ENCODE measurements at regions not wholly inside any gene's neighbourhood (a gene's known extent, or its start where the extent isn't known, plus 50 kb on each side); places are given as distances from the start of the nearest gene placed in this dataset.

GRCh38 chr5:87909382-87909781 lies 359.3 kb downstream of the TMEM161B start:
- no peaks in the 10 kb centered on the region for H3K36me3 Mint-ChIP-seq

DNA sequence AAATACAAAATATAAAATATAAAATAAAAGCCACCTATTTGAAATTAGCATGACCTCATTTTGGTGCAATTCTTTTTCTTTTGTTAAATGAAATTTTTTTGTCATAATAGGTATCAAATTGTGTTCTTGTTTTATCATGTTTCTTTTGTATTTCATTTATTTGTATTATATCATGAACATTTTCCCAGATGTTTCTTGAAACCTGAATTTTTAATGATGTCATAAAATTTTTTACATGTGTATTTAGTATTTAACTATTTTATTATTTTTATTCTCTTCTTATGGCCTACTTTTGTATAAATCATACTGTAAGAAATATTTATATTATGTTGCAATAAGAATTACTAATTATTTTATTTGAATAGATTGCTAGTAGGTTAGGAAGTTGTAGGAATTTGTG lies 361.7 kb downstream of the TMEM161B start:
- Mint-ChIP-seq H3K27ac (no peak overlapping the region), H3K36me3 (no peaks in the 10 kb centered on the region), H3K4me1 (no peaks in the 10 kb centered on the region), H3K4me3 (no peak overlapping the region), H3K27me3 (no peaks in the 10 kb centered on the region), H3K9me3 (peaks cover 0 to 5% (median 0%) of the 10 kb centered on the region in 7 donors)
- DNase-seq (no peak), ATAC-seq (ENCODE audit: low read depth in 2 of 2) (no peak)

More at GRCh38 chr5:87909382-87909781, 359.3 kb downstream of the TMEM161B start:
- Mint-ChIP-seq H3K9me3 (peaks cover 0 to 20% (median 2%) of the 10 kb centered on the region in 7 donors), H3K27ac (no peak overlapping the region), H3K4me3 (no peak overlapping the region), H3K4me1 (no peaks in the 10 kb centered on the region), H3K27me3 (no peaks in the 10 kb centered on the region)
- no peak for ATAC-seq (ENCODE audit: low read depth in 2 of 2)
- DNase-seq = no peak

DNA sequence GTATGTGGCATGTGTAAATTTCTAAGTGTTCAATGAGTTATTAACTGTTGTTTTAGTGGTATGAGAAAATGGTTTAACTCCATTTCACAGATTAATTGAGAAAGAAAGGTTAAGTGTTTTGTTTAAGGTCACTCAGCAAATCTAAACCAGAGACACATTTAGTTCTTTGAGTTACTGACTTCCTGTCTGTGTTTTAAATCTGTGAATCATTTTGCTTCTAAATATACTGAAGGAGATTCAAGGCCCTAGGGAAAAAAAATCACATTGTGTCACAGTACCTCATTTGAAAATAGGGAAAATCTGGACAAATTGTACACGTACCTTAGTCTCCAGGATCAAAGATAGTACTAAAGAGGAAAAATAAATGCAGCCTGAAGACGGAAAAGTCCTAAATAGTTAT lies 368.2 kb downstream of the TMEM161B start:
- Mint-ChIP-seq H3K36me3 (no peaks in the 10 kb centered on the region), H3K4me1 (no peaks in the 10 kb centered on the region), H3K27me3 (no peaks in the 10 kb centered on the region), H3K9me3 (peaks cover 0 to 5% (median 0%) of the 10 kb centered on the region in 7 donors), H3K27ac (no peak overlapping the region), H3K4me3 (no peak overlapping the region)
- ATAC-seq (ENCODE audit: low read depth in 2 of 2) (no peak), DNase-seq (no peak)

DNA sequence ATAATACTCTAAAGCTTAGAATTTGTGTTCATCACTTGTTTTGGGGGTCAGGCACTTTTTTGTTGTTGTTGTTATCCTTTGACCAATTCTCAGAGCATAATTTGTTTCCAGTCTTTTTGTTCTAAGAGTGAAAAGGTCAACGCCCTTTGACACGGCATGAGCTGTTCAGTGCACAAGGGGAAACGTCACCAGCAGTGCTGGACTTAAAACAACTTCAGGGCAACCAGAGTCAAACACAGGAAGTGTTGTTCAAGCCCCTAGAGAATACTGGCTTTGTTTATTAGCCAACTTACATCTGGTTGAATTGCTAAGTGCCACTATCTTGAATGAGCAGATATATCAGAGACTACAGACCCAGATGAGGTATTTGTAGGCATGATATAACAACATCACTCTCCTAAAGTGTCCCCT lies 368.9 kb downstream of the TMEM161B start:
- Mint-ChIP-seq H3K36me3 (no peaks in the 10 kb centered on the region), H3K4me3 (no peak overlapping the region), H3K4me1 (no peaks in the 10 kb centered on the region), H3K27ac (no peak overlapping the region), H3K9me3 (peaks cover 0 to 2% (median 0%) of the 10 kb centered on the region in 7 donors), H3K27me3 (no peaks in the 10 kb centered on the region)
- no peak for DNase-seq
- no peak for ATAC-seq (ENCODE audit: low read depth in 2 of 2)

- no peak overlapping the region for H3K4me3 Mint-ChIP-seq
- H3K4me1 Mint-ChIP-seq = no peaks in the 10 kb centered on the region
- no peaks in the 10 kb centered on the region for H3K27me3 Mint-ChIP-seq
- H3K36me3 Mint-ChIP-seq = no peaks in the 10 kb centered on the region
- no peak overlapping the region for H3K27ac Mint-ChIP-seq
- DNase-seq (no peak), ATAC-seq (ENCODE audit: low read depth in 2 of 2) (no peak)
- H3K9me3 Mint-ChIP-seq = peaks cover 0 to 2% (median 0%) of the 10 kb centered on the region in 7 donors
These were observed 369.4 kb downstream of the TMEM161B start for GRCh38 chr5:87899208-87899661.

GRCh38 chr5:87898574-87898973 lies 370.1 kb downstream of the TMEM161B start:
- DNase-seq (no peak), ATAC-seq (ENCODE audit: low read depth in 2 of 2) (no peak)
- peaks cover 0 to 4% (median 0%) of the 10 kb centered on the region in 7 donors for H3K9me3 Mint-ChIP-seq
- no peak overlapping the region for H3K4me3 Mint-ChIP-seq
- H3K4me1 Mint-ChIP-seq = no peaks in the 10 kb centered on the region
- H3K27me3 Mint-ChIP-seq = no peaks in the 10 kb centered on the region
- H3K36me3 Mint-ChIP-seq = no peaks in the 10 kb centered on the region
- H3K27ac Mint-ChIP-seq = peak overlapping the region in 2 of 6 donors; percentile 68 to 79

DNA sequence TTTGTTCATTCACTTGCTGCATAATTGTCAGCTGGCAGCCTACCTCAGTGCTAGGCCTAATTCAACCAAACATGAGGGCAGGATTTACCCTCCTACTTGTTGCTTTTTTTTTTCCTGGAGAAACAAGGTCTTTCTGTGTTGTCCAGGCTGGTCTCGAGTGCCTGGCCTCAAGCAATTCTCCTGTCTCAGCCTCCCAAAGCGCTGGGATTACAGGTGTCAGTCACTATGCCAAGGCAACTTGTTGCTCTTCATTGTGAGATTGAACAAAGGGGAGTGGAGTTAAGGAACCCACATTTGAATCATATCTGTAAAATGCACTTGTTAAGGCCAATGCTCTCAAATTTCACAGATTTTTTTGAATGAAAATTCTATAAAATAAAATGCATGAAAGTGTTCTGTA lies 380.5 kb downstream of the TMEM161B start:
- DNase-seq (no peak), ATAC-seq (ENCODE audit: low read depth in 2 of 2) (no peak)
- H3K27me3 Mint-ChIP-seq = no peaks in the 10 kb centered on the region
- no peak overlapping the region for H3K4me3 Mint-ChIP-seq
- H3K4me1 Mint-ChIP-seq = no peaks in the 10 kb centered on the region
- H3K9me3 Mint-ChIP-seq = peaks cover 0 to 5% (median 2%) of the 10 kb centered on the region in 7 donors
- no peak overlapping the region for H3K27ac Mint-ChIP-seq
- no peaks in the 10 kb centered on the region for H3K36me3 Mint-ChIP-seq

GRCh38 chr5:87887247-87887646 lies 381.4 kb downstream of the TMEM161B start:
- H3K4me3 Mint-ChIP-seq = no peak overlapping the region
- DNase-seq (no peak), ATAC-seq (ENCODE audit: low read depth in 2 of 2) (no peak)
- H3K4me1 Mint-ChIP-seq = no peaks in the 10 kb centered on the region
- H3K27ac Mint-ChIP-seq = no peak overlapping the region
- peaks cover 0 to 7% (median 3%) of the 10 kb centered on the region in 7 donors for H3K9me3 Mint-ChIP-seq
- H3K36me3 Mint-ChIP-seq = no peaks in the 10 kb centered on the region
- no peaks in the 10 kb centered on the region for H3K27me3 Mint-ChIP-seq

DNA sequence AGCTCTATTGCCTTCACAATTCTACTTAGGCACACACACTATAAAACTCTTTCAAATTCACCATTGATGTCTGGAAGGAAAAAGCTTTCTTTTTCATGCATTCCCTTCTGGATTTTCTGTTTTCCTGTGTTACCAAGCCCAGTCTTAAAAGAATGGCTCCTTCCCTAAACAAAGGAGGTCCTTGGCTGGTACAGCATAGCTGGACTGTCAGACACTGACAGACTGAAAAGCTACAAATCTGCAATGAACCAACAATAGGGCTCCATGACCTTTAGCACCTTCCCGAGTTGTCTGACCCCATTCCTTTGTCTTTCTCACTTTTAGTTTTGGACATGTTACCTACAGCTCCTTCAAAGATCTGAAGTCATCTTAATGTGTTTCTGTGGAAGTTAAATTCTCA lies 382.5 kb downstream of the TMEM161B start:
- Mint-ChIP-seq H3K9me3 (peaks cover 4 to 10% (median 8%) of the 10 kb centered on the region in 7 donors), H3K27me3 (no peaks in the 10 kb centered on the region), H3K27ac (no peak overlapping the region), H3K4me3 (no peak overlapping the region), H3K36me3 (no peaks in the 10 kb centered on the region), H3K4me1 (no peaks in the 10 kb centered on the region)
- DNase-seq (no peak), ATAC-seq (ENCODE audit: low read depth in 2 of 2) (no peak)

DNA sequence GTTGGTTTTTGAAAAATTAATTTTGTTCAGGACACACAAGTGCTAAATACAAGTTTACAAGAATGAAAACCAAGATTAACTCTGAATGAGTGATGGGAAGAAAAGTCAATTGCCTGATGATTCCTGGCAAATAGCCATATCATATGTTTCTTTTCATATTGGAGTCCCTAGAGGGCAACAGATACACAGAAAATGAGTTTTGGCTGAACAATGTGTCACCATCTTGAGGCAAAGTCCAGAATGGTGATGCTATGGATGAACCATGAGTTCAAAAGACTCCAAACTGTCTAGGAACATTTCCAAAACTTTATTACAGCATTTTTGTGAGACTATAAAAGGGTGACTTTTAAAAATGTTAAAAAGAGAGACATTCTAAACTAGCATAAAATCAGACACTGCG lies 382.9 kb downstream of the TMEM161B start:
- Mint-ChIP-seq H3K27me3 (no peaks in the 10 kb centered on the region), H3K27ac (no peak overlapping the region), H3K36me3 (no peaks in the 10 kb centered on the region), H3K4me3 (no peak overlapping the region), H3K9me3 (peaks cover 4 to 12% (median 9%) of the 10 kb centered on the region in 7 donors), H3K4me1 (no peaks in the 10 kb centered on the region)
- no peak for DNase-seq
- ATAC-seq (ENCODE audit: low read depth in 2 of 2) = no peak

DNA sequence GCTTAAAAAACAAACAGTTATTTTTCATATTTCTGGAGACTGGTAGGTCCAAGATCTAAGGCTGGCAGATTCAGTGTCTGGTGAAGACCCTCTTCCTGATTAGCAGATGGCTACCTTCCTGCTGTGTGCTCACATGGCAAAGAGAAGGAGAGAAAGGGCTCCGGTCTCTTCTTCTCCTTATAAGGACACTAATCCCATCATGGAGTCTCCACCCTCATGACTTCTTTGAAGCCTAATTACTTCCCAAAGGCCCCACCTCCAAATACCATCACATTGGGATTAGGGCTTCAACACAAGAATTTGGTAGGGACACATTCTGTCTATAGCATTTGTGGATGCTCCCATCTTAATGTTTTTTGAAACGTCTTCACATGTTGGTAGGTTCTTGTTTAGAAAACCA lies 391.1 kb downstream of the TMEM161B start:
- Mint-ChIP-seq H3K36me3 (no peaks in the 10 kb centered on the region), H3K4me1 (no peaks in the 10 kb centered on the region), H3K4me3 (no peak overlapping the region), H3K9me3 (peaks cover 4 to 21% (median 13%) of the 10 kb centered on the region in 7 donors), H3K27me3 (no peaks in the 10 kb centered on the region), H3K27ac (no peak overlapping the region)
- DNase-seq (no peak), ATAC-seq (ENCODE audit: low read depth in 2 of 2) (no peak)

DNA sequence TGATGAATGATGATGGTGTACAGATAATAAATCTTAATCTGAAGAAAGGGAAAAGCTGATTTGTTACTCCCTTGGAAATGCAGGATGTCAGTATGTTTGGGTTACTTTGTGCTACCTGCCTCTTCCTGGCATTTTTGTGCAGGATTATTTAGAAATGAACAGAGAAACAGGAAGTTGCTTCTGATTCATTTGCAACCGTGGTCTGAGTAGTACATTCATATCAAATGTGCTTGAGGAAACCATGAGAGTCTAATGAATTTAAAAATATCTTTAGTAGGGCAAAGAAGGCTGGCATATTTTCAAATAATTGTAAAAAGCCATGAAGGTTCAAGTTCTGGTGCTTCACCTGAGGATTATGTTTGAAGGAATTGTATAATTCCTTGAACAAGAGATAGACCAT lies 391.6 kb downstream of the TMEM161B start:
- no peak for ATAC-seq (ENCODE audit: low read depth in 2 of 2)
- no peak for DNase-seq
- no peaks in the 10 kb centered on the region for H3K27me3 Mint-ChIP-seq
- no peak overlapping the region for H3K27ac Mint-ChIP-seq
- no peaks in the 10 kb centered on the region for H3K4me1 Mint-ChIP-seq
- H3K4me3 Mint-ChIP-seq = no peak overlapping the region
- H3K36me3 Mint-ChIP-seq = no peaks in the 10 kb centered on the region
- H3K9me3 Mint-ChIP-seq = peaks cover 4 to 21% (median 12%) of the 10 kb centered on the region in 7 donors

GRCh38 chr5:87876616-87877015 lies 392.0 kb downstream of the TMEM161B start:
- Mint-ChIP-seq H3K9me3 (peaks cover 3 to 19% (median 11%) of the 10 kb centered on the region in 7 donors), H3K27ac (no peak overlapping the region), H3K4me1 (no peaks in the 10 kb centered on the region), H3K36me3 (no peaks in the 10 kb centered on the region), H3K27me3 (no peaks in the 10 kb centered on the region), H3K4me3 (no peak overlapping the region)
- no peak for ATAC-seq (ENCODE audit: low read depth in 2 of 2)
- DNase-seq = no peak

DNA sequence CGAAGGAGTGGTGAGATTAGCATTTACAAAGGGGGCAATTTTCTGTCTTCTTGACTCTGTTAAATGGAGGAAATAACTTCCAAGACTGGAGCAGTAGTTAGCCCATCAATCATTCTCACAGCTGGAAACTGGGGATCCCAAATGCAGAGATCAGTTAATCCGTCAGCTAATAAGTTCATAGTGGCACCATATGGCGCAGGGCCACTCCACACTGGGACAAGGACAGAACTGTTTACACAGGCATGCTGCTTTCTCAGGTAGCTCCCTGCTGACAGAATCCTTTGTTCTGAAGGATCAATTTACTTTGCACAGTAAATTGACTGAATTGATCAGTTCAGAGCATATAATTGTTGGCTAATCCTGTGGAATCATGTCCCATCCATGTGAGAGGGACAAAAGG lies 395.7 kb downstream of the TMEM161B start:
- no peaks in the 10 kb centered on the region for H3K36me3 Mint-ChIP-seq
- no peak overlapping the region for H3K4me3 Mint-ChIP-seq
- DNase-seq (no peak), ATAC-seq (ENCODE audit: low read depth in 2 of 2) (no peak)
- peaks cover 0 to 3% (median 0%) of the 10 kb centered on the region in 7 donors for H3K9me3 Mint-ChIP-seq
- H3K27ac Mint-ChIP-seq = no peak overlapping the region
- H3K27me3 Mint-ChIP-seq = no peaks in the 10 kb centered on the region
- H3K4me1 Mint-ChIP-seq = no peaks in the 10 kb centered on the region

DNA sequence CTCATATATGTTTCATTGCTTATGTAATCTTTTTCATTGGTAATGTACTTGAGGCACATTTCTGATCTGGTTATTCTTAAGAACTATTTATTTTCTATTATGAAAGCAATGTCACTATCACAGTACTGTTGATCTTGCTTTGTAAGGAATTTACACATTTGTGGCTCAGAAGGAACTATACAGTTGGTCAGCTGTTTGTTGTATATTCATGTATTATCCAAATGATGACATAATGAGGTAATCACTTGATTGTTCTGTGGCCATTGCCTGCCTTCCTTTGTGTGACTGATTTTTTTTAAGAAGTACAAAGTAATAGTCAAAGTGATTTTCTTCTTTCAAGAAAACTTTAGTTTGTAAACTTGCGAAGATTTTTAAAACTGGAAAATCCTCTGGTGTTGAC lies 399.9 kb downstream of the TMEM161B start:
- no peak overlapping the region for H3K4me3 Mint-ChIP-seq
- no peaks in the 10 kb centered on the region for H3K36me3 Mint-ChIP-seq
- no peak for ATAC-seq (ENCODE audit: low read depth in 2 of 2)
- no peaks in the 10 kb centered on the region for H3K27me3 Mint-ChIP-seq
- no peaks in the 10 kb centered on the region for H3K9me3 Mint-ChIP-seq
- H3K27ac Mint-ChIP-seq = no peak overlapping the region
- H3K4me1 Mint-ChIP-seq = no peaks in the 10 kb centered on the region
- DNase-seq = no peak
